EH (cell line): ENCODE measurements at regions not wholly inside any gene's neighbourhood (a gene's known extent, or its start where the extent isn't known, plus 50 kb on each side); places are given as distances from the start of the nearest gene placed in this dataset.

Experiments used
- DNase-seq: peaks from one replicate; pipeline ENCODE4 v3.0.0-alpha.2; 2015; ENCODE audit warnings: low read depth

- DNase-seq: no peak
Observed at GRCh38 chr2:42897358-42897757, 105.0 kb upstream of the HAAO start.

DNA sequence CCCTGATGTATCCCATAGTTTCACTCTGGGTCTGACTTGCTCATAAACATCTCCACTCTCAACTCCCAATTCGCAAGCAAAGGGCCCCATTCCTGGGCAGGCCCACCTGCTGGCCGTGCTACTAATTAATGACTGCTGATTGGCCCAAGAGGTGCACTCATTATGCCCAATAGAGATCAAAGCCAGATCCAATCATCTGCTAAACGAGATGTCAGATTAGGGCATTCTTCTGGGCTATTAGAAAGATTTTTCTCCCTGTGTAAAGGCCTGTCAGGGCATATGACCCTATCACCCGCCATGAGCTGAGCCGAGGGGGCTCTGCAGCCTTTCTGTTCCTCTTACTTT is 103.4 kb upstream of the HAAO start:
- DNase-seq: no peak

GRCh38 chr2:42895134-42895790 is 102.9 kb upstream of the HAAO start:
- DNase-seq: no peak

- DNase-seq: no peak
Observed at GRCh38 chr2:42893047-42893758, 100.8 kb upstream of the HAAO start.

GRCh38 chr2:42890791-42891355 is 98.5 kb upstream of the HAAO start:
- no peak for DNase-seq

DNA sequence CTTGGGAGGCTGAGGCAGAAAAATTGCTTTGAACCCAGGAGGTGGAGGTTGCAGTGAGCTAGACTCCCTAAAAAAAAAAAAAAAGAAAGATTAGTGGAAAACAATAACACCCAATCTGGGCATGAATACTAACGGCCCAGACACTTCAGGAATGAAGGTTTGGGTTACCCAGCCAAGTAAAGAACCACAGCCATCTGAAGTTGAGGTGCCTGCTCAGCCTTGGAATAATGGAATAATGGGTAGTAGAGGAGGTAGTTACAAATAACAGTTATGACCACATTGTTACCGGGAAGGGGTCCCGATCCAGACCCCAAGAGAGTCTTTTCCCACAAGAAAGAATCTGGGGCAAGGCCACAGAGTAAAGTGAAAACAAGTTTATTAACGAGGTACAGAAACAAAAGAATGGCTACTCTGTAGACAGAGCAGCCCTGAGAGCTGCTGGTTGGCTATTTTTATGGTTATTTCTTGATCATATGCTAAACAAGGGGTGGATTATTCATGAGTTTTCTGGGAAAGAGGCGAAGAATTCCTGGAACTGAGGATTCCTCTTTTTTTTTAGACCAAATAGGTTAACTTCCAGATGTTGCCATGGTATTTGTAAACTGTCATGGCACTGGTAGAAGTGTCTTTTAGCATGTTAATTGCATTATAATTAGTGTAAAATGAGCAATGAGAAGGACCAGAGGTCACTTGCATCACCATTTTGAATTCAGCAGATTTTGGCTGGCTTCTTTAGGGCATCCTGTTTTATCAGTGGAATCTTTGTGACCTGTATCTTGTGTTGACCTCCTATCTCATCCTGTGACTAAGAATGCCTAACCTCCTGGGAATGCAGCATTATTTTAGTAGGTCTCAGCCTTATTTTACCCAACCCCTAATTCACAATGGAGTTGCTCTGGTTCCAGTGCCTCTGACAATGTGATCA is 96.2 kb upstream of the HAAO start:
- DNase-seq: peak; percentile 58

DNA sequence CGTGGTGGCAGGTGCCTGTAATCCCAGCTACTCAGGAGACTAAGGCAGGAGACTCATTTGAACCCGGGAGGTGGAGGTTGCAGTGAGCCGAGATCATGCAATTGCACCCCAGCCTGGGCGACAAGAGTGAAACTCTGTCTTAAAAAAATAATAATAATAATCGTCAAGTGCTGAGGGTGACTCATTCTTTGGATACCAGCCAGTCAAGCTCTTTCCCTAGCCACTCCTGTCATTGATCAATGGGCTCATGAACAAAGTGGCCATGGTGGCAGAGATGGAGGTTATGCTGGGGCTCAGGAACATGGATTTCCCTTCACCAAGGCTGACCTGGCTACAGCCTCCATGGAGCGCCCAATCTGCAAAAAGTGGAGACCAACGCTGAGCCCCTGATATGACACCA is 94.5 kb upstream of the HAAO start:
- DNase-seq: no peak

DNA sequence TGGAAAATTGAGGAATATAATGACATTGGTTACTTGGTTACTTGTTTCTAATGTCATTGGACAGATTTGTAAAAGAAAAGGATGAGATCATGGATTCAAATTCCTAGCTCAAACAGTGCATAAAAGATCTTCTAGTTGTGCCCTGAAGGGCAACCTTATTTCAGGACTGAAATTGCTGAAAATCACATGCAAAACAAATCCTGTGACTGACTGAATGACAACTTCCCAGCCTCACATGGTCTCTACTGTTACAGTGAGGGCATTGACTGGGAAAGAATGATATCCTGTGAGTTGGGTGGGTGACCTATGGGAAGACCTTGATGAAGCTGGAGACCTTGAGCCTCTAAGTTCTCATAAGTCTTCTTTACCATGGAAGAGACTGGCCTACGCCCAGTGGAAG is 90.4 kb upstream of the HAAO start:
- DNase-seq: no peak

DNA sequence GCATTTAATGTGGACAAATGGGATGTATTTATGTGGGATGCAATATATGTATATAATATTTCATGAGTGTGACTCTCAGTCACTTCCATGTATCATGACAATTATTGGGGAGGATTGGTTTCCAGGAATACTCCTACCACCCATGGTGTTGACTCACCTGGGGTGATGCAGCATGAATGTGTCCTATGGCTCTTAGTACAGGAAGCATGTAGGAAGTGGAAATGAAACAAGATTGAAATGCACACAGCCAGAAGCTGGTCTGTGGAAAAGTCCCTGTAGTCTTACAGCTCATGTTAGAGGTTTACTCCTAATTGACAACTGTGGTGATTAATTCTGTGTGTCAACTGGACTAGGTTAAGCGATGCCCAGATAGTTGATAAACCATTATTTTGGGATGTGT is 89.3 kb upstream of the HAAO start:
- peak; percentile 31 for DNase-seq

DNA sequence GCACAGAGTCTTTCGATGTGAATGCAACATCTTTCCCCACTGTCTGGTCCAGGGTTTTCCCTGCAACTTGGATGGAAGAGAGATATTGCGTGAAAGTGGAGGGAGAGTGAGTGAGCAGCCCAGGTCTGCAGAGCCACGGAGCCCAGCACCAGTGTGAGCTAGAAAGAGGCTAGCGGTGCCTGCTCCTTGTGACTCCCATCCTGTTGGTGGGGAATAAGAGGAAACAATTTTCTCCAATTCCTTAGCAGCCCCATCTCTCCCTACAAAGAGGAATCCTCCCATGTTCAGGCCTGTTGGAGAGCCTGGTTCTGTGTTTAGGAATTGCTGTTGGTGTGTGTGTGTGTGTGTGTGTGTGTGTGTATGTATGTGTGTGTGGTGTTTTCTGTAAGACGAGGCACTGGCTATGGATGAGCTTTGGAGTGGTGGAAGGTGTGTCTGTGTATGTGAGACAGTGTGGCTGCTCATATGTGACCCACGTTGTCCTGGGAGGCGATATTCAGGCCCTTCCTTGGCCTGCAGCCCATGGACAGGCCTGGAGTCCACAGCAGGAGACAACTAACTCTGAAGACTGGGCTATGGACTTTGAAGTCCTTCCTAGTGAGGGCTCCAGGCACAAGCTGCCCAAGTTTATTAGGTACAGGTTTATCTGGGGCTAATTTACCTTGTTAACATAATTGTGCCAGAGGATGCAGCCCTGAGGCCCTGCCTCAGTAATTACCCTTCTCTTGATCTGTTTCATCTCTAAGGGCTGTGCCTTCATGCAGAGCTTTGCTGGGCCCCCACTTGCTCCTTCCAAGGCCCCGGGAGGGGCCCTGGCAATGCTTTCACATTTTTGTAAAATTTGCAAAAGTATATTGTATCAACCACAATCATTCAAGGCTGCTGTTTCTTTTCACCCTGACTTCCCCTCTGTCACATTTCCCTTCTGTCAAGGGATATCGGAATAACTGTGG is 88.6 kb upstream of the HAAO start:
- DNase-seq: no peak

- no peak for DNase-seq
Observed at GRCh38 chr2:42879913-42880737, 87.7 kb upstream of the HAAO start.

GRCh38 chr2:42879121-42879705 is 86.8 kb upstream of the HAAO start:
- DNase-seq: no peak

DNA sequence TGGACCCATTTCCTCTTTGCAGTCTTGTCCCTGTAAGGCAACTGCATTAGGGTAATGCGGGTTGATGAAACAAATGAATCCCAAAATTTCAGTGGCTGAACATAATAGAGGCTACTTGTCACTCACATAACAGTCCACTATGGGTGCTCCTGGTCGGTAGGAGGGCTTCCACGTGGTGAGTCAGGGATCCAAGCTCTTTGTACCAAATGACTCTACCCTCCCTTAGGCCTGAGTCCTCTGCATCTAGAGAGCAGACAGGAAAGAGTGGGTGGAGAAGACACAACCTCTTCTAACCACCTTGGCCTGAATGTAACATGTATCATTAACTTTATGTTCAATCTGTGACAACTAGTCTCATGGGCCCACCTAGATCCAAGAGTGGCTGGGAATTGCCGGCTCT is 86.2 kb upstream of the HAAO start:
- DNase-seq: peak; percentile 17

- no peak for DNase-seq
Observed at GRCh38 chr2:42877936-42878335, 85.6 kb upstream of the HAAO start.

- DNase-seq: no peak
Observed at GRCh38 chr2:42877511-42877910, 85.1 kb upstream of the HAAO start.

DNA sequence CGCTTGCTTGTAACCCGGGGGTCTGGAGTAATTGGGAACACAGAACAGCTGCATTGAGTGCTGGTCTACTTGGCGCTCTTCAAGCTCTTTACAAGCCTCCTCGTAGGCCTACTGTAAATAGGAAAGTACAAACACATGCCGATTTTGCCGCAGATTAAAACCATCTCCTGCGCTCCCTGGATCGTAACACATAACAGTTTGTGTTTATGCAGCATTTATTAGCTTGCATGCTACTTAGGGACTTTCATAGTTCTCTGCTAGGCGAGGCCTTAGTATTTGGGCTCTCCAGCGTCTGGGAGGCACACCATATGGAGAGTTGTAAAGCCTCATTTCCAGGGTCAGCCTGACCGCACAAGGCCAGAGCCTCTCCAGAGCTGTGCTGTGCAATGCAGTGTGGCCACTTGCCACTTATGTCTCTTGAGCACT is 84.0 kb upstream of the HAAO start:
- peak; percentile 15 for DNase-seq

DNA sequence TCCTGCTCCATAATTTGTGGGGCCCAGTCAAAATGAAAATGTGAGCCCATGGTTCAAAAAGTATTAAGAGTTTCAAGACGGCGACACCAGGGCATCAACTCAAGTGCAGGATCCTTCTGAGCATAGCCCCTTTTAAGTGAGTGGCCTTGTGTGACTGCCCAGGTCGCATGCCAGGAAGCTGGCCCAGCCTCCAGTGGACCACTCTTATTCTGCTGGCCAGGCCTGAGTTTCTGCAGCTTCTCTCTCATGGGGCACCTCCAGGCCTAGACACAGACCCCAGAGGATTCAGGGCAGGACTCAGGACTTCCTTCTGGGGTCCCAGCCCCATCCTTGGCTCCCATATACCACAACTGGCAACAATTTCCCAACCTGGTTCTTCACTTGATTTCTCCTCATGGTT is 83.5 kb upstream of the HAAO start:
- DNase-seq: no peak

GRCh38 chr2:42874949-42875801 is 82.8 kb upstream of the HAAO start:
- no peak for DNase-seq

DNA sequence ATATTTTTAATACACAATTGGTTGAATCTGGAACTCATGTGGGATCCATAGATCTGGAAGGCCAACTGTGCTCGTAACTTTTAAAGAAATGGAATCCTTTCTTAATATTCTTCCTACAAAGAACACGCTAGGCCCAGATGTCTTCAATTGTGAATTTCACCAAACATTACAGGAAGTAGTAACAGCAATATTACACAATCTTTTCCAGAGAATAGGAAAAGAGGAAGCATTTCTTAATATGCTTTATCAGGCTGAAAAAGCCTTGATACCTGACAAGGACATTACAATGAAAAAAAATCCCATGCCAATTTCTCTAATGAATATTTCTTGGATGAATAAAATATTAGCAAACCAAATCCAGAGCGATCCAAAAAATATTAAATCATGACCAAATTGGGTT is 80.3 kb upstream of the HAAO start:
- peak; percentile 32 for DNase-seq
